ENCODE measurements at regions not wholly inside any gene's neighbourhood (a gene's known extent, or its start where the extent isn't known, plus 50 kb on each side); places are given as distances from the start of the nearest gene placed in this dataset.
"Not testable (repeated sequence)": the region's sequence is repeated elsewhere in the genome, so short reads cannot be mapped to it uniquely, and the experiment has no call there.

- Histone ChIP-seq H3K27ac (no peak overlapping the region), H3K4me3 (ENCODE audit: low read depth, low read length) (no peak overlapping the region), H3K27me3 (ENCODE audit: insufficient read depth, low read depth, severe bottlenecking) (no peaks in the 10 kb centered on the region), H3K9me3 (ENCODE audit: severe bottlenecking) (no peaks in the 10 kb centered on the region), H3K36me3 (no peaks in the 10 kb centered on the region)
- no peak for DNase-seq
- no peak for TF ChIP-seq CTCF (IDR thresholded peaks at IDR 0.05; ENCODE audit: low read depth, low read length)
Observed at GRCh38 chr1:181250038-181250437, 161.5 kb downstream of the IER5 start.

GRCh38 chr1:181251001-181251712, 162.7 kb downstream of the IER5 start:
- DNase-seq = no peak
- TF ChIP-seq CTCF (IDR thresholded peaks at IDR 0.05; ENCODE audit: low read depth, low read length) = no peak
- Histone ChIP-seq H3K4me3 (ENCODE audit: low read depth, low read length) (no peak overlapping the region), H3K27me3 (ENCODE audit: insufficient read depth, low read depth, severe bottlenecking) (no peaks in the 10 kb centered on the region), H3K36me3 (no peaks in the 10 kb centered on the region), H3K9me3 (ENCODE audit: severe bottlenecking) (no peaks in the 10 kb centered on the region), H3K27ac (no peak overlapping the region)

- Histone ChIP-seq H3K4me3 (ENCODE audit: low read depth, low read length) (no peak overlapping the region), H3K27ac (no peak overlapping the region), H3K27me3 (ENCODE audit: insufficient read depth, low read depth, severe bottlenecking) (no peaks in the 10 kb centered on the region), H3K36me3 (no peaks in the 10 kb centered on the region), H3K9me3 (ENCODE audit: severe bottlenecking) (no peaks in the 10 kb centered on the region)
- TF ChIP-seq CTCF (IDR thresholded peaks at IDR 0.05; ENCODE audit: low read depth, low read length) = no peak
- no peak for DNase-seq
Observed at GRCh38 chr1:181251713-181252075, 163.2 kb downstream of the IER5 start.

- not testable (repeated sequence) for H3K36me3 ChIP-seq; H3K27ac ChIP-seq; DNase-seq; H3K27me3 ChIP-seq (ENCODE audit: insufficient read depth, low read depth, severe bottlenecking); H3K4me3 ChIP-seq (ENCODE audit: low read depth, low read length); H3K9me3 ChIP-seq (ENCODE audit: severe bottlenecking)
Observed at GRCh38 chr1:181253601-181254000, 165.1 kb downstream of the IER5 start.

- Histone ChIP-seq H3K27me3 (ENCODE audit: insufficient read depth, low read depth, severe bottlenecking) (no peaks in the 10 kb centered on the region), H3K36me3 (no peaks in the 10 kb centered on the region), H3K9me3 (ENCODE audit: severe bottlenecking) (no peaks in the 10 kb centered on the region), H3K27ac (no peak overlapping the region), H3K4me3 (ENCODE audit: low read depth, low read length) (no peak overlapping the region)
- TF ChIP-seq CTCF (IDR thresholded peaks at IDR 0.05; ENCODE audit: low read depth, low read length) = no peak
- DNase-seq = no peak
Observed at GRCh38 chr1:181255270-181255929, 166.9 kb downstream of the IER5 start.

- TF ChIP-seq CTCF (IDR thresholded peaks at IDR 0.05; ENCODE audit: low read depth, low read length) = no peak
- Histone ChIP-seq H3K4me3 (ENCODE audit: low read depth, low read length) (no peak overlapping the region), H3K9me3 (ENCODE audit: severe bottlenecking) (no peaks in the 10 kb centered on the region), H3K36me3 (no peaks in the 10 kb centered on the region), H3K27ac (no peak overlapping the region), H3K27me3 (ENCODE audit: insufficient read depth, low read depth, severe bottlenecking) (no peaks in the 10 kb centered on the region)
- no peak for DNase-seq
Observed at GRCh38 chr1:181257117-181257516, 168.6 kb downstream of the IER5 start.
